GM19438 (cell line): ENCODE measurements at regions not wholly inside any gene's neighbourhood (a gene's known extent, or its start where the extent isn't known, plus 50 kb on each side); places are given as distances from the start of the nearest gene placed in this dataset.

Source experiments
- ATAC-seq: cut with Tn5 transposase; IDR thresholded peaks from one replicate; pipeline ENCODE4 v1.9.1; 2021; ENCODE audit warnings: low read depth; ENCODE audit not compliant: unreplicated experiment

DNA sequence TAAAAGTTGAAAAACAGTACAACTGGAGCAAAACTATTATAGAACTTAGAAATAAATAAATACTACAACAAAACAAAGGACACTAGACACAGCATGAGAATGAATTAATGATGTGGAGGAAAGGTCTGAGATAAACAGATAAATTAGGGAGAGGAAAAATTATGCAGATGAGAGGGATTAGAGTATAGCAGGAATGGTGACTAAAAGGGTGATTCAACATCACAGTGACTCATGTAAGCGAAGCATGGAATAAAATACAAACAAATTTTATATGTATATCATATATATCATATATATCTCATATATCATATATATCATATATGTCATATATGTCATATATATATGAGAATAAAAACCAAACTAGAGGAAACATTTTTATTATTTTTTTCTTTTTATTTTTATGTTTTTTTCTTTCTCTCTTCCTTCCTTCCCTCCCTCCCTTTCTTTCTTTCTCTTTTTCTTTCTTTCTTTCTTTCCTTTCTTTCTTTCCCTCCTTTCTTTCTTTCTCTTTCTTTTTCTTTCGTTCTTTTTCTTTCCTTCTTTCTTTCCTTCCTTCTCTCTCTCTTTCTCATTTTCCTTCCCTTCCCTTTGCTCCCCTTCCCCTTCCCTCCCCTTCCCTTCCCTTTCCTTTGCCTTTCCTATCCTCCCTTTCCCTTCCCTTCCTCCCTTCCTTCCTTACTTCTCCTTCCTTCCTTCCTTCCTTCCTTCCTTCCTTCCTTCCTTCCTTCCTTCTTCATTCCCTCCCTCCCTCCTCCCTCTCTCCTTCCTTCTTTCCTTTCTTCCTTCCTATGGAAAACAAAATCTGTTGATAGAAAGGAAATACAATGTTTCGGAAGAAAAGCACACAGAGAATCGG, 1014.6 kb downstream of the GRIK2 start:
- ATAC-seq, result no peak

DNA sequence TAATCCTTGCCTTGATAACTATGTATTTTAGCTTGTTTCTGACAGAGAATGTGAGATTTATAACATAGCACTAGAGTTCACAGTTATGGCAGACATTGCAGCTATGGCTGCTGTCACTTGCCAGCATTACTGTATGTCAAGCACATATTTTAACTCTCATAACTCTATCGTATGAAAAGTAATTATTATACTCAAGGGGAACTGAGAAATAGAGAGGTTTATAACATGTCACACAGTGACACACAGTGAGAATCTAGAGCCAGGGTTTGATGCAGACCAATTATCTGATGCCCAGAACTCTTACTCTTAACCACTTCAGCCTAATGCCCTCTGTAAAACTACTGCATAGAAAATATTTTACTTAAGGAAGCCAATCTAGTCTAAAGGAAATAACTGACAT, 1012.4 kb downstream of the GRIK2 start:
- no peak for ATAC-seq

DNA sequence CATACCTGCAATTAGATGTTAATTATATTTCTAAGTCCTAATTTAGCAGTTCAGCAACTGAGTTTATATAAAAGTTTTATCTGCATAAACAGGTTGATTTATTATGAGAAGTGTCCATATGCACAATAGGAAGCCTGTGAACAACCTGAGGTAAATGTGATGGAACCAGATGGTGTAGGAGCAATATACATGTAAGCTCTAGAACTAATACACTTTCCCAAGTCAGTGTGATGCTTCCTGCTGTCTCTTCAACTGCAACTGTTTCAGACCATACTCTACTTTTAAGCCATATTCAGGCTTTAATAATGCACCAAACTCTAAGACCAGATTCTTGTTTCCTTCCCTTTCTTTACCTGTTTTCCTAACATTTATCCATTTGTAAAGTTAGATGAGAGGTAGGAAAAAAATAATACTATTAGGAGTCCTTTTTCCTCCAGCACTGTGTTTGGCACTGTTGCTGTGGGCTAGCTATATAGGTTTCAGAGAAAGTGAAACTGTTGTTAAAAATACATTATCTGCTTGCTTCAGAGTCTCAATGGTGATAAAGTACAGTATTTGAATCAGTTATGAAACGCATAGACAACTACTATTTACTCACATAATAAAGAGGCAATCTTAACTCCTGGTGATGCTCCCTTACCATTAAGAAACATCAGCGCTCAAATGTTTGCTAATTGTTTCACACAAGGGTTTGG, 1009.3 kb downstream of the GRIK2 start:
- no peak for ATAC-seq

DNA sequence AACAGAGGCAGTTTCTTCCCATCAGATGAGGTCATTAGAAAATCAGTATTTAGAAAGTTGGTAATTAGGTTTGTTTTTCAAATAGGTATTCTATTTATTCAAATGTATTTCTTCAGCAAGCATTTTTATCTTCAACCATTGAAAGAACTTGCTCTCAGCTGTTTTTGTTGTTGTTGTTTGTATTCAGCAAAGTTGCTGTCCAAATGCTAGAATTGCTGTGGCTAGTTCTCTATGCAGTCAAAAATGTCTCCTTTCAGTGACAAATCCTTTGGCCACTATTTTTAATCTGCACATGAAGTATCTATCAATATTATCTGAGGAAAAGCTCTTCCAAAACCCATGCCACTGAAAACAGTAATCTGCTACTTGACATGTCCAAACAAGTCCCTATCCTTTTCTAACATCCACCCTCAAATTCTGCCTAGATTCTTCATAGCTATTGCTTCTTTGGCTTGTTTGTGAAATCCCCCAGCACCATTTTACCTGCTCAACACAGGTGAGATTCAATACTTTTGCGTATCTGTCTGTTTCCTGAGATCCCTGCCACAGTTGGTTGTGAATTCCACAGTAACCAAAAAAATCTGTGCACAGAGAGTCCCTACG, 1005.4 kb downstream of the GRIK2 start:
- no peak for ATAC-seq

DNA sequence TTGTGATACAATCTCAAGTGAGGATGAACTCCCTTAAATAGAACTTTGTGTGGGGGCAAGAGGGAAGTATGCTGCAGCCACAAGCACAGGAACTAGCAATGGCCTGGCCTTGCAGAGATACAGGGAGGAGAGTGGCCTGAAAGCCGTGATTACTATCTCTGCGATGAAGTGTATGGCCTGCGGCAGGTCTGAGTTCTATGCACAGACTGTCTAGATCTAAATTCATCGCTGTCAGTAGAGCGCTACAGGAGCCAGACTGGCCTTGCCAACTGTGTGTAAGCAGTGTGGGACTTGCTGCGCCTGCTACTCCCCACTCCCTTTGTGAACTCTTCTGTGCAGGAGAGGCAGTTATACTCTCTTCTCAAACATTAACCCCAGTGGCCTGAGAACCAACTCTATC, 997.0 kb downstream of the GRIK2 start:
- ATAC-seq, result no peak

DNA sequence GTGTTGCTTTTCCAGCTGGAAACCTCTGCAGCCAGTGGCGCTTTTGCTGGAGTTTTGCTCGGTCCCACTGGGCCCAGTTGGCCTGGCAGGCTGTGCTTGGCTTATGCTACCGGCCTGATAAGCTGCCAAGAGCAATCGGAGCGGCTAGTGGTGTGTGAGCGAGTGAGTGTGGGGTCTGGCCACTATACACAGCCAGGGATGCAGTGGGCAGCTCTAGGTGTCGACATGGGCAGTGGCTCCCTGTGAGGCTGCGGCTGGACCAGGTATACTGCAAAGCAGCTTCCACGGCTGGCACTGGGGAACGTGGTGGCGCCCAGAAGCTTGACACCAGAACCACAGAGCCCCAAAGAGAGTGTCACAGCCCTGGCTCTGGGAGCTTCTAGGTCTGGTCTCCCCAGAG, 996.5 kb downstream of the GRIK2 start:
- ATAC-seq, result no peak

DNA sequence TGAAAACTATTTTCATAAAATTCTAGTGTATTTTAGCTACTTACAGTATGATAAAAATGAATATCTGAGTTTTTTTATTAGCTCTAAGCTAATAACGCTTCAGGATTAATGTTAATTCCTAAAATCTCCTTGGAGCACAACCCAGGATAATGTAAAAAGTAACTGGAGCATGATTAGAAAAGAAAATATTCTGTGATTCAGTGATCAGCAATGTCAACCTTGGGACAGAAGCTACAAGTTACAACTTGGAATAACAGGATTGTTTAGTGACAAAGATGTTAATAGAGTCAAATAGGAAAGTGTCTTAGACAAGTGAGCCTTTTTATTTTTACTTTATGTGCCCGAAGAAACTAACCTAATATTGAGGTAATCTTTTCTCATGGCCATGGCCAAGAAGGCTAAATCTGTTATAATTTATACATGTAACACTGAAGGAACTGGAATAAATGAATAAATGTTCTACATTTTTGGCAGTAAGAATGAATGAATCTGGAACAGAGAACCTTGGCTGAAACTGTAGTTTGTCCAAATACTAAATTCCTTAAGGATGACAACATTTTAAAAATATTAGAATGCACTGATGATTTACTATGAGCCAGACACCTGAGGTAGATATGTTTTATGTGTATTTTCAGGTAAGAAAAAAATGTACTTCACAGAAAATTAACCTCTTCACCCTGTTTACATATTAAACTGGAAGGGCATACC, 994.0 kb downstream of the GRIK2 start:
- no peak for ATAC-seq

DNA sequence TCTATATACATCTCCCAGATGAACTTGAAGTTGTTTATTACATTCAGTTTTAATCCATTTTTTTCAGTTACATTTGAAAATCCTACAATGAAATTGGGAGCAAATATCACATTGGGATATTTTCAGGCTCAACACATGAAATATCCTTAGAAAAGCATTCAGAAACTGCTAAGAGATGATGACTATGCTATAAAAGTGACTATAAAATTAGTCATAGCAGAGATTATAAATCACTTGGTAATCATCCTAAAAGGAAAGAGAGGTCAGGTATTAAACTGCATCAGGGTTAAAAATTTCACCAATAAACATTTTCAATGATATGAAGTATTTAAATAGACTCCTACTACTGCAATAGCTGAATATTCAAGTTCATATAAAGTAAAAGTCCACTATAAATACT, 987.7 kb downstream of the GRIK2 start:
- no peak for ATAC-seq

DNA sequence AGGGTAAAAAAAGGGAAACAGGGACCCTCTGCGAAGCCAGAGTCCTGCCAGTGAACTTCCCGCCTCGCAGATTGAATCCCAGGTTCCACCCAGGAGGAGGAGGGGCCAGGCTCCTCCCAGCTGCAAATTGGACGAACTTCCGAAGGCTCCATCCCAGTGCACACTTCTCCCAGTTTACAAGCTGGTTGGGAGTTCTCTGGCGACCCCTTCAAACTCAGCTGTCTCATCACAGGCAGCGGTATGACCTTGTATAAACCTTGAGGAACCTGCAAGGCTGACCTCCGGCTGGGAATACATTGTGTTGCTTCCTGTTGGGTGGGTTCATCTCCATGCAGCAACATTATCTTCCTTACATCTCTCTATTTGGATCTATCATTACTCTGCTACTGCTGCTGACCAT, 962.7 kb downstream of the GRIK2 start:
- no peak for ATAC-seq

DNA sequence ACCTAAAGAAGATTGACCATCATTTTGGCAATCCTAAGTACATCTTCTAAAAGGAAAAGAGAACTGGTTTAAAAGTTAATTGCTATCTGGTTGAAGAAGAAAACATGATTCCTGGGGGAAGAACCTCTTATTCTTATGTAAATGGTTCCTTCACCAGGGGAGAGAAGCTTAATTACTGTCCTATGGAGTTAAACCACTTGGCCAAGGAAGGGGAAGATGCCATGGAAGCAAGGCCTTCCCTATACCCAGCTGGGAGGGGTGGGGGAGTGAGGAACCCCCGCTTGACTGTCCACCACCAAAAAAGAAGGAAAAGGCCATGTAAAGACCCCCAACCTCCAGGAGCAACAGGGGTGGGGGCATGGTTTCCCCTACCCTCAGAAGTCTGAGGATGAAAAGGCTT, 962.1 kb downstream of the GRIK2 start:
- no peak for ATAC-seq

DNA sequence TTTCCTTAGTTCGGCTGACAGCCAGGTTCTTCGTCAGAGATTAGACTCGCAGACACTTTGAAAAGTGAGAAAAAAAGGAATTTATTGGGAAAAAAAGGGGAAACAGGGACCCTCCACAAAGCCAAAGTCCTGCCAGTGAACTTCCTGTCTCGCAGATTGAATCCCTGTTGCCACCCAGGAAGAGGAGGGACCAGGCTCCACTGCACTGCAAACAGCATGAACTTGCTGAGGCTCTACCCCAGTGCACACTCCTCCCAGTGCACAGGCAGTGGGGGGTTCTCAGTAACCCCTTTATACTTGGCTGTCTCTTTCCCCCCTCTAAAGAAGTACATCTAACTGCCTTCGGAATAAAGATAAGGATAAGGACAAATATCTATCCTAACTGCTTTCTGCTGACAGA, 959.0 kb downstream of the GRIK2 start:
- ATAC-seq, result no peak

DNA sequence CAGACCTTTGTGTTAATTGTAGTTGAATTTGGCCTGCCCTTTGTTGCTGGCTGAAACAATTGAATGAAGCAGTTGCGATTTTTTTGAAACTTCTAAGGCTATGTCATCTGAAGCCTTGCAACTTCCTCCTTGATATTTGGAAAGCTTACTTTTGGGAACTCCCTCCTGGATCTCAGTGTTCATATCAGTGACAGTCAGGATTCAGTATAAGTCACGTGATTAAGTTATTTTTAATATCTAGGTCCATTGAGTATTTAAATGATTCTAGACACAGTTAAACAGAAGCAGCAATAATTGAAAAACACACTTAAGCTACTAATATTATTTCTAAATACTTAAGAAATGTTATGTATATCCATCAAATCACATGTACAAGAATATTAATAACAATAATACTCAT, 951.3 kb downstream of the GRIK2 start:
- ATAC-seq, result no peak

DNA sequence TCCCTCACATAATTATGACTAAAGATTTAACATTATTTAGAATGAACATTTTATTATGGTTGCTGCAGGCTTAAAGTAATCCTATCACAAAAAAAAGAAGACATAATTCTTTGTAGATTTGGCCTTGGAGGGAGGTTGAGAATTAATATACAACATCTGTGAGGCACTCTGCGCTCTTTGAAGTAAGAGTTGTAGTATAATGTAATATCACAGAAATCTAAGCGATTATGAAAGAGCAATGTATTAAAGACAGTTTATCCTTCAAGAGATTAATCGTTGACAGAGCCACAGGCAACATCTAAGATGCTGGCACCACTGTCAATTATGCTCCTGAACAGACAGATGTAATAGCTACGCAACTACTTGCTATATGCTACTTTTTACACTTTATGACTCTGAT, 946.8 kb downstream of the GRIK2 start:
- ATAC-seq, result no peak

DNA sequence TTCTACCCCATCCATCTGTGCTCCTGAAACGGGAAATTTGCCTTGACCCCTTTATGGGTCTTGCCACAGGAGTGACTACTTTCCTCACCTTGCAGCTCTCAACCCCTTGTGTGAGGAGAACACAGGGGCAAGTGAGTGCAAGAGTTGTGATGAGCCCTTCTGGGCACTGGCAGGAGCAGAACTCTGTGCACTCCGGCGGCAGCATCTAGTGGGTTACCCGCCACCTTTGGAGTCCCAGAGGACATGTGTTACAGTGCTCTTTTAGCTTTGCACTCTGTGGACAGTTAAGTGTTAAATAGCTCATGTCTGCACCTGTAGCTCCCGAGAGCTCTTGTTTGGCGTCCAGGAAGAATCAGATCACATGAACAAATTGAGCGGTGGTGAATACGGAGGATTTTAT, 940.2 kb downstream of the GRIK2 start:
- no peak for ATAC-seq

DNA sequence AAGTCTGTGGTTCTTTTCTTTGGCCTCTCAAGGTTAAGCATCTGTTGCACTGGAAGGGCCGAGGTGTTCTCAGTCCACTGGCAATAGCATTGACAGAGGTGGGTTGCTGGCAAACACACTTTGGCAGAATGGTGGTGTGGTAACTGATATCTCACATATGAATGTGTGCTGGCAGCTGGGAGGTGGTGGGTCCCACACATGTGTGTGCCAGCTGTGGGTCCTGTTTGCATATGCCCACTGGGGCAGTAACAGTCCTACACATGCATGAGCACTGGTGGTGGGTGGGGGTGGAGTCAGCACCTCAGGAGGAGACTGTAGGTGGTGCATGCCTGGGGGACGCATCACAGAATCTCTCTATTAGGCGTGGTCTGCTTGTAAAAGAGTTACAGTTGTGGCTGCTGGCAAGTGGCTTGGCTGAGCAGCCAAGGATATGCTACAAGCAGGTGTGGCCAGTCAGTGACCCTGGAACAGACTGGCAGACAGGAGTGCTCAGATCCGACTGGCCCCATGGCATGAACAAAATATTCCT, 934.3 kb downstream of the GRIK2 start:
- ATAC-seq, result no peak

DNA sequence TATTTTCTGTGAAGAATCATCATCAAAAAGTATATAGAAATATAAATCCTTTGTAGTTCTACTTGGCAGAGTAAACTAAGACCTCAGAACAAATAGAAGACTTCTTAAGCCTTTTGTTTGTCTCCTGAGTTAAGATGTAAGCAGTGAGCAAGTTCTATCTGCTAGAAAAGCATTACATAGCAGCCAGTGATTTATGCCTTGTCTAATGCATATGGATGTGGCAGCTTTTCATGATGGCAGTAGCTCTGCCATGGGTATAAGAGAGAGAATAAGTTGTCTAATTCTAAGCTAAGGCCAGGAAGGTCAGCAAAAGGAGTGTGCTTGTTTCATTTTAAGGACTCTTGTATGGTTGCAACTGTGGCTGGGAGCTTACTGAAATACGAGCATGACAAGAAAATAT, 920.2 kb downstream of the GRIK2 start:
- no peak for ATAC-seq

DNA sequence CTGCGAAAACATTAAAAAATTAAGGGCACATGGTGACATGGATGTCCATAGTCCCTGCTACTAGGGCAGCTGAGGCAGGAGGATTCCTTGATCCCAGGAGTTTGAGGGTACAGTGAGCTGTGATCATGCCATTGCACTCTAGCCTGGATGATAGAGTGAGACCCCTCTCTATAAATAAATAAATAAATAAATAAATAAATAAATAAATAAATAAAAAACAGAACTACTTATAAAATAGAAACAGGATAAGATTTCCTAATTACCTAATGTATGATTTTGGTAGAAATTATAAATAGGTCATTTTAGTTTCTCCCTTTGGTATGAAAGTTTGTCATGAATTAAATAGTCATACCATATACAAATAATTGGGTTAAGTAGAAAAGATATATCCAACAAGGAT, 916.2 kb downstream of the GRIK2 start:
- no peak for ATAC-seq

DNA sequence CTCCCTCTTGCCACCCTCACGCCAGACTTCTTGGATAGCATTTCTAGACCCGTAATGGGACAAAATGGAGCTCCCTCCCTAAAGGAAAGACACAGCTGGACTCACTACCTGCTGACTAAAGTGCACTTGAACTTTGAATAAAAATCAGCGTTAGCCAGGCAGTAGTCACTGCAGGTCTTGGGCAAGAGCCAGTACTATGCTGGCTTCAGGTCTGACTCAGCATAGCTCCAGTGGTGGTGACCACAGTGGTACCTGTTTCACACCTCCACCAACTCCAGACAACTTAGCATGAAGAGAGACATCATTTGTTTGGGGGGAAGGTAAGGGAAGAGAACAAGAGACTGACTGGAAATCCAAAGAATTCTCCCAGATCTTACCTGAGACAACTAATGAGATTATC, 906.8 kb downstream of the GRIK2 start:
- no peak for ATAC-seq

DNA sequence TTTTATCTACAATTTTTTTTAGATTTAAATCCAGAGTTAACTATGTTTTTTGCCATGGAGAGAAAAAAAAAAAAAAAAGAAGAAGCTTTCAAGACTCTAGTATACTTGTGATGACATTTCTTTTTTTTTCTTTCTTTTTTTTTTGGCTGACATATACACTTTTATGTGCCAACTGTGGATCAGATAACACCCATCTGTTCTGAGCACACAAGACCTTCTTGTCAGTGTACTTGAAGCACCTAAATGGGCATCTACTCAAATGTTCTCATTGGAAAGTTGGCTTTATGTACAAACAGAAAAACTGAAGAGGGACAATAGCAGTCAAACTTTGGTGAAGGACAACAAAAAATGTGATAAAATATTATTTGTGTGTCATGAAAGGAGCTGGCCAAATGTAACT, 904.5 kb downstream of the GRIK2 start:
- ATAC-seq, result no peak
